Endothelial cell (in vitro differentiated cells): ENCODE measurements at regions not wholly inside any gene's neighbourhood (a gene's known extent, or its start where the extent isn't known, plus 50 kb on each side); places are given as distances from the start of the nearest gene placed in this dataset.

Experiments
- DNase-seq: peaks from one replicate; pipeline ENCODE4 v3.0.0; 2021; ENCODE audit warnings: low spot score
- H3K27ac Mint-ChIP-seq: one replicate; pipeline ENCODE4 v1.8.0; 2021; ENCODE audit warnings: mixed read lengths, inconsistent platforms; ENCODE audit not compliant: unreplicated experiment
- H3K27me3 Mint-ChIP-seq: one replicate; pipeline ENCODE4 v1.8.0; 2021; ENCODE audit warnings: mild to moderate bottlenecking, moderate library complexity, mixed read lengths, inconsistent platforms; ENCODE audit not compliant: unreplicated experiment
- H3K36me3 Mint-ChIP-seq: one replicate; pipeline ENCODE4 v1.8.0; 2021; ENCODE audit warnings: mild to moderate bottlenecking, low read depth, mixed read lengths, inconsistent platforms; ENCODE audit not compliant: unreplicated experiment
- H3K4me1 Mint-ChIP-seq: one replicate; pipeline ENCODE4 v1.8.0; 2021; ENCODE audit warnings: mild to moderate bottlenecking, mixed read lengths, inconsistent platforms; ENCODE audit not compliant: unreplicated experiment
- H3K4me3 Mint-ChIP-seq: one replicate; pipeline ENCODE4 v1.8.0; 2021; ENCODE audit warnings: mild to moderate bottlenecking, mixed read lengths, inconsistent platforms; ENCODE audit not compliant: unreplicated experiment
- H3K9me3 Mint-ChIP-seq: one replicate; pipeline ENCODE4 v1.8.0; 2021; ENCODE audit warnings: mixed read lengths, inconsistent platforms; ENCODE audit not compliant: unreplicated experiment
- TF ChIP-seq, protein P1 (sequence below): fragments of 200-600 bp; sonication (generic); IDR thresholded peaks from one replicate; pipeline ENCODE4 v1.5.0; 2021; ENCODE audit warnings: antibody characterized with exemption; ENCODE audit not compliant: unreplicated experiment

GRCh38 chr3:25235031-25235430, 193.0 kb upstream of the RARB start:
- Mint-ChIP-seq H3K9me3 (no peaks in the 10 kb centered on the region), H3K27me3 (no peaks in the 10 kb centered on the region), H3K4me3 (no peak overlapping the region), H3K27ac (no peak overlapping the region), H3K36me3 (no peaks in the 10 kb centered on the region), H3K4me1 (peaks cover 8% of the 10 kb centered on the region)
- TF ChIP-seq, protein P1, sequence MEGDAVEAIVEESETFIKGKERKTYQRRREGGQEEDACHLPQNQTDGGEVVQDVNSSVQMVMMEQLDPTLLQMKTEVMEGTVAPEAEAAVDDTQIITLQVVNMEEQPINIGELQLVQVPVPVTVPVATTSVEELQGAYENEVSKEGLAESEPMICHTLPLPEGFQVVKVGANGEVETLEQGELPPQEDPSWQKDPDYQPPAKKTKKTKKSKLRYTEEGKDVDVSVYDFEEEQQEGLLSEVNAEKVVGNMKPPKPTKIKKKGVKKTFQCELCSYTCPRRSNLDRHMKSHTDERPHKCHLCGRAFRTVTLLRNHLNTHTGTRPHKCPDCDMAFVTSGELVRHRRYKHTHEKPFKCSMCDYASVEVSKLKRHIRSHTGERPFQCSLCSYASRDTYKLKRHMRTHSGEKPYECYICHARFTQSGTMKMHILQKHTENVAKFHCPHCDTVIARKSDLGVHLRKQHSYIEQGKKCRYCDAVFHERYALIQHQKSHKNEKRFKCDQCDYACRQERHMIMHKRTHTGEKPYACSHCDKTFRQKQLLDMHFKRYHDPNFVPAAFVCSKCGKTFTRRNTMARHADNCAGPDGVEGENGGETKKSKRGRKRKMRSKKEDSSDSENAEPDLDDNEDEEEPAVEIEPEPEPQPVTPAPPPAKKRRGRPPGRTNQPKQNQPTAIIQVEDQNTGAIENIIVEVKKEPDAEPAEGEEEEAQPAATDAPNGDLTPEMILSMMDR = no peak
- DNase-seq = no peak

DNA sequence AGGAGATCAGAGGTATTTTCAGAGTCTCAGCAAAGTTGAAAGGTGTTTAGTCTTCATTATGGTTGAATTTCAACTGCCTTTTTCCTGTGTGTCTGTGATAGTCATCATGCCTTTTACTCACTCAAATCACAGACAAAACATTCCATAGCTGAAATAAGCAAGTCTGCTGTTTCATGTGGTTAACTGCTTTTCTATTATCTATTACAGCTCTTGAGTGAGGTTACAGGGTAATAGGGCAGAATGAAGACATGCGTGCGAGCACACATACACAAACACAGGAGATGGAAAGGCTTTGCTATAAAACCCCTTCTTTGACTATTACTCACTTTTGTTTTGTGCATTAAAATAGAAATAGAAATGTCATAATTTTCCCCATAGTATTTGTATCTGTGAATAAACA, 192.6 kb upstream of the RARB start:
- Mint-ChIP-seq H3K4me1 (peaks cover 8% of the 10 kb centered on the region), H3K9me3 (no peaks in the 10 kb centered on the region), H3K4me3 (no peak overlapping the region), H3K27ac (no peak overlapping the region), H3K36me3 (no peaks in the 10 kb centered on the region), H3K27me3 (no peaks in the 10 kb centered on the region)
- TF ChIP-seq, protein P1 = no peak
- DNase-seq = no peak

DNA sequence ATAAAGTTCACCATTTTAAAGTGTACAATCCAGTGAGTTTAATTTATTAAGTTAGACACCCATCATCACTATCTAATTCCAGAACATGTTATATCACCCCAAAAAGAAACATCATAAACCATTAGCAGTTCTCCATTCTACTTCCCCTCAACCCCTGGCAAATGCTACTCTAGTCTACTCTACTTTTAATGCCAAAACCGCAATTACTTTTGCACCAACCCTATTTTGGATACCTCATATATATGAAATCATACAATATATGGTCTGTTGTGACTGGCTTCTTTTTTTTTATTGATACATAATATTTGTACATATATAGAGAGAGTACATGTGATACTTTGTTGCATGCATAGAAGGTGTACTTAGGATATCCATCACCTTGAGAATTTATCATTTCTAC, 190.5 kb upstream of the RARB start:
- H3K27me3 Mint-ChIP-seq = no peaks in the 10 kb centered on the region
- H3K4me3 Mint-ChIP-seq = no peak overlapping the region
- H3K4me1 Mint-ChIP-seq = peaks cover 8% of the 10 kb centered on the region
- TF ChIP-seq, protein P1 = no peak
- no peak overlapping the region for H3K27ac Mint-ChIP-seq
- H3K9me3 Mint-ChIP-seq = no peaks in the 10 kb centered on the region
- no peaks in the 10 kb centered on the region for H3K36me3 Mint-ChIP-seq
- no peak for DNase-seq

DNA sequence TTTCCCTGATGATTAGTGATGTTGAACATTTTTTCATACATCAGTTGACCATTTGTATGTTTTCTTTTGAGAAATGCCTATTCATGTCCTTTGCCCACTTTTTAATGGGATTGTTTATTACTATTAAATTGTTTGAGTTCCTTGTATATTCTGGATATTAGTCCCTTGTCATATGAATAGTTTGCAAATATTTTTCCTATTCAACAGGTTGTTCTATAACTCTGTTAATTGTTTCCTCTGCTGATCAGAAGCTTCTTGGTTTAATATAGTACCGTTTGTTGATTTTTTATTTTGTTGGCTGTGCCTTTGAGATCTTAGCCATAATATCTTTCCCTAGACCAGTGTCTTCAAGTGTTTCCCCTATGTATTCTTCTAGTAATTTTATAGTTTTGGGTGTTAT, 189.0 kb upstream of the RARB start:
- no peak for DNase-seq
- no peaks in the 10 kb centered on the region for H3K36me3 Mint-ChIP-seq
- no peak overlapping the region for H3K4me3 Mint-ChIP-seq
- no peaks in the 10 kb centered on the region for H3K27me3 Mint-ChIP-seq
- H3K9me3 Mint-ChIP-seq = no peaks in the 10 kb centered on the region
- H3K27ac Mint-ChIP-seq = no peak overlapping the region
- peaks cover 8% of the 10 kb centered on the region for H3K4me1 Mint-ChIP-seq
- TF ChIP-seq, protein P1 = no peak

GRCh38 chr3:25246913-25247312, 181.2 kb upstream of the RARB start:
- Mint-ChIP-seq H3K4me1 (no peaks in the 10 kb centered on the region), H3K27ac (no peak overlapping the region), H3K36me3 (no peaks in the 10 kb centered on the region), H3K4me3 (no peak overlapping the region), H3K27me3 (peaks cover 3% of the 10 kb centered on the region), H3K9me3 (no peaks in the 10 kb centered on the region)
- TF ChIP-seq, protein P1 = no peak
- no peak for DNase-seq
